ENCODE measurements at regions not wholly inside any gene's neighbourhood (a gene's known extent, or its start where the extent isn't known, plus 50 kb on each side); places are given as distances from the start of the nearest gene placed in this dataset.

GRCh38 chr1:4972761-4973320 lies 318.4 kb downstream of the AJAP1 start:
- H3K9me3 ChIP-seq = no peaks in the 10 kb centered on the region
- H3K4me3 ChIP-seq = no peak overlapping the region
- H3K27ac ChIP-seq = no peak overlapping the region
- no peaks in the 10 kb centered on the region for H3K4me1 ChIP-seq
- ATAC-seq (no peak), DNase-seq (no peak)
- H3K27me3 ChIP-seq = no peaks in the 10 kb centered on the region
- 70% methylated on average over 9 of the region's 12 CpGs for WGBS (ENCODE audit: insufficient coverage, low coverage, low lambda C conversion rate, missing lambda C conversion rate)
- TF ChIP-seq POLR2A (IDR thresholded peaks at IDR 0.05) = no peak
- intact Hi-C loops (cut with DNase I) = no loop called here
- H3K36me3 ChIP-seq = no peaks in the 10 kb centered on the region

- Histone ChIP-seq H3K27ac (no peak overlapping the region), H3K27me3 (no peaks in the 10 kb centered on the region), H3K4me1 (no peaks in the 10 kb centered on the region), H3K4me3 (no peak overlapping the region), H3K9me3 (no peaks in the 10 kb centered on the region), H3K36me3 (no peaks in the 10 kb centered on the region)
- no peak for ATAC-seq
- intact Hi-C loops (cut with DNase I) = no loop called here
- no CpG with 5 or more reads among the region's 3 CpGs for WGBS (ENCODE audit: insufficient coverage, low coverage, low lambda C conversion rate, missing lambda C conversion rate)
- no peak for TF ChIP-seq CTCF (IDR thresholded peaks at IDR 0.05)
- no peak for TF ChIP-seq POLR2A (IDR thresholded peaks at IDR 0.05)
- no peak for DNase-seq
Measured at GRCh38 chr1:4971666-4972065, 317.3 kb downstream of the AJAP1 start.

GRCh38 chr1:4970532-4970931 lies 316.1 kb downstream of the AJAP1 start:
- no peak for ATAC-seq
- Histone ChIP-seq H3K4me1 (no peaks in the 10 kb centered on the region), H3K4me3 (no peak overlapping the region), H3K27me3 (no peaks in the 10 kb centered on the region), H3K36me3 (no peaks in the 10 kb centered on the region), H3K9me3 (no peaks in the 10 kb centered on the region), H3K27ac (no peak overlapping the region)
- no peak for DNase-seq
- 41% methylated on average over 3 of the region's 3 CpGs for WGBS (ENCODE audit: insufficient coverage, low coverage, low lambda C conversion rate, missing lambda C conversion rate)
- TF ChIP-seq CTCF (IDR thresholded peaks at IDR 0.05) (no peak), POLR2A (IDR thresholded peaks at IDR 0.05) (no peak)
- intact Hi-C loops (cut with DNase I) = no loop called here

GRCh38 chr1:4969556-4970129 lies 315.2 kb downstream of the AJAP1 start:
- H3K27ac ChIP-seq = no peak overlapping the region
- no peaks in the 10 kb centered on the region for H3K4me1 ChIP-seq
- H3K36me3 ChIP-seq = no peaks in the 10 kb centered on the region
- no peak overlapping the region for H3K4me3 ChIP-seq
- ATAC-seq (no peak), DNase-seq (no peak)
- no peaks in the 10 kb centered on the region for H3K27me3 ChIP-seq
- H3K9me3 ChIP-seq = no peaks in the 10 kb centered on the region
- 71% methylated on average over 1 of the region's 4 CpGs for WGBS (ENCODE audit: insufficient coverage, low coverage, low lambda C conversion rate, missing lambda C conversion rate)
- TF ChIP-seq CTCF (IDR thresholded peaks at IDR 0.05) (no peak), POLR2A (IDR thresholded peaks at IDR 0.05) (no peak)
- intact Hi-C loops (cut with DNase I) = no loop called here

GRCh38 chr1:4965346-4966075 lies 311.1 kb downstream of the AJAP1 start:
- no peak for DNase-seq
- no peaks in the 10 kb centered on the region for H3K27me3 ChIP-seq
- H3K4me3 ChIP-seq = no peak overlapping the region
- no peak for ATAC-seq
- H3K27ac ChIP-seq = no peak overlapping the region
- 10% methylated on average over 4 of the region's 5 CpGs for WGBS (ENCODE audit: insufficient coverage, low coverage, low lambda C conversion rate, missing lambda C conversion rate)
- H3K4me1 ChIP-seq = no peaks in the 10 kb centered on the region
- H3K36me3 ChIP-seq = no peaks in the 10 kb centered on the region
- no peak for TF ChIP-seq CTCF (IDR thresholded peaks at IDR 0.05)
- TF ChIP-seq POLR2A (IDR thresholded peaks at IDR 0.05) = no peak
- intact Hi-C loops (cut with DNase I) = no loop called here
- H3K9me3 ChIP-seq = no peaks in the 10 kb centered on the region

All from right lobe of liver (tissue), 6 donors.